GM12864 (cell line): ENCODE measurements at regions not wholly inside any gene's neighbourhood (a gene's known extent, or its start where the extent isn't known, plus 50 kb on each side); places are given as distances from the start of the nearest gene placed in this dataset.
"Not testable (repeated sequence)": the region's sequence is repeated elsewhere in the genome, so short reads cannot be mapped to it uniquely, and the experiment has no call there.

Experiments used
- DNase-seq: peaks from one replicate; pipeline ENCODE4 v3.0.0-alpha.2; 2011; ENCODE audit warnings: low read depth
- H3K4me3 ChIP-seq: 2 replicates; pipeline ENCODE4 v1.5.1; 2011; ENCODE audit warnings: mild to moderate bottlenecking, low read depth, low read length, control low read depth
- CTCF ChIP-seq: IDR thresholded peaks from 2 replicates; pipeline ENCODE4 v1.5.1; 2011; ENCODE audit warnings: low read depth, mild to moderate bottlenecking, moderate library complexity, low read length, control low read depth, inconsistent platforms; ENCODE audit errors: missing control alignments

GRCh38 chr2:192947352-192947751 lies 752.6 kb upstream of the TMEFF2 start:
- DNase-seq = no peak
- TF ChIP-seq CTCF = no peak
- H3K4me3 ChIP-seq = no peak overlapping the region

GRCh38 chr2:192940767-192941166 lies 746.0 kb upstream of the TMEFF2 start:
- no peak for DNase-seq
- no peak for TF ChIP-seq CTCF
- H3K4me3 ChIP-seq = no peak overlapping the region

- no peak overlapping the region for H3K4me3 ChIP-seq
- TF ChIP-seq CTCF = no peak
- no peak for DNase-seq
These were observed 737.6 kb upstream of the TMEFF2 start for GRCh38 chr2:192932376-192932775.

GRCh38 chr2:192921631-192922030 lies 726.9 kb upstream of the TMEFF2 start:
- not testable (repeated sequence) for H3K4me3 ChIP-seq, DNase-seq

GRCh38 chr2:192901446-192901845 lies 706.7 kb upstream of the TMEFF2 start:
- DNase-seq = no peak
- no peak overlapping the region for H3K4me3 ChIP-seq
- TF ChIP-seq CTCF = no peak

- TF ChIP-seq CTCF = no peak
- H3K4me3 ChIP-seq = no peak overlapping the region
- DNase-seq = no peak
These were observed 704.7 kb upstream of the TMEFF2 start for GRCh38 chr2:192899466-192899865.

- DNase-seq, H3K4me3 ChIP-seq: not testable (repeated sequence)
These were observed 699.2 kb upstream of the TMEFF2 start for GRCh38 chr2:192893976-192894375.

GRCh38 chr2:192888109-192888508 lies 693.4 kb upstream of the TMEFF2 start:
- TF ChIP-seq CTCF = no peak
- no peak overlapping the region for H3K4me3 ChIP-seq

More at GRCh38 chr2:192888109-192888508, 693.4 kb upstream of the TMEFF2 start:
- DNase-seq = no peak
